ENCODE measurements at regions not wholly inside any gene's neighbourhood (a gene's known extent, or its start where the extent isn't known, plus 50 kb on each side); places are given as distances from the start of the nearest gene placed in this dataset.

DNA sequence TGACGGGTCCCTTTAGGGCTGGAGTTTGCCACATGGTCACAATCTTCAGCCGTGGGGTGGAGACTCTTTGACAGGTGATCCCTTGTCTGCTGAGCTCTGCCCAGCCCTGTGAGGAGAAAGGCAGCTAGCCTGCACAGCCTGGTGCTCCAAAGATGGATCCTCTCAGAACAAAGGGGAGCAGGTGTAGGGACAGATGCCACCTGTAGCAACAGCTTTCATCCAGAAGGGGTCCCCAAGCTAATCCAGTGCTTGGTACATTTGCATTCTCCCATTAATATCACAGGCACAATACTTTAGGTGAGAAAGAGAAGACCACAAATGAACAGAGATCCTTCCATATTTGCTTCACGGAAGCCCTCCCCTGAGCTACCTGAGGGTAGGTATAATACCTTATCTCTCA lies 93.2 kb downstream of the CCDC185 start:
- TF ChIP-seq, protein P1, sequence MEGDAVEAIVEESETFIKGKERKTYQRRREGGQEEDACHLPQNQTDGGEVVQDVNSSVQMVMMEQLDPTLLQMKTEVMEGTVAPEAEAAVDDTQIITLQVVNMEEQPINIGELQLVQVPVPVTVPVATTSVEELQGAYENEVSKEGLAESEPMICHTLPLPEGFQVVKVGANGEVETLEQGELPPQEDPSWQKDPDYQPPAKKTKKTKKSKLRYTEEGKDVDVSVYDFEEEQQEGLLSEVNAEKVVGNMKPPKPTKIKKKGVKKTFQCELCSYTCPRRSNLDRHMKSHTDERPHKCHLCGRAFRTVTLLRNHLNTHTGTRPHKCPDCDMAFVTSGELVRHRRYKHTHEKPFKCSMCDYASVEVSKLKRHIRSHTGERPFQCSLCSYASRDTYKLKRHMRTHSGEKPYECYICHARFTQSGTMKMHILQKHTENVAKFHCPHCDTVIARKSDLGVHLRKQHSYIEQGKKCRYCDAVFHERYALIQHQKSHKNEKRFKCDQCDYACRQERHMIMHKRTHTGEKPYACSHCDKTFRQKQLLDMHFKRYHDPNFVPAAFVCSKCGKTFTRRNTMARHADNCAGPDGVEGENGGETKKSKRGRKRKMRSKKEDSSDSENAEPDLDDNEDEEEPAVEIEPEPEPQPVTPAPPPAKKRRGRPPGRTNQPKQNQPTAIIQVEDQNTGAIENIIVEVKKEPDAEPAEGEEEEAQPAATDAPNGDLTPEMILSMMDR (conservative IDR thresholded peaks at IDR 0.05), result no peak
- Mint-ChIP-seq H3K4me3 (no peak overlapping the region), H3K27ac (ENCODE audit: unreplicated experiment) (no peak overlapping the region), H3K4me1 (no peaks in the 10 kb centered on the region), H3K27me3 (ENCODE audit: low read depth) (peaks cover 44% of the 10 kb centered on the region), H3K9me3 (no peaks in the 10 kb centered on the region), H3K36me3 (ENCODE audit: low read depth) (no peaks in the 10 kb centered on the region)
- no peak for DNase-seq (ENCODE audit: low read depth, low spot score)

DNA sequence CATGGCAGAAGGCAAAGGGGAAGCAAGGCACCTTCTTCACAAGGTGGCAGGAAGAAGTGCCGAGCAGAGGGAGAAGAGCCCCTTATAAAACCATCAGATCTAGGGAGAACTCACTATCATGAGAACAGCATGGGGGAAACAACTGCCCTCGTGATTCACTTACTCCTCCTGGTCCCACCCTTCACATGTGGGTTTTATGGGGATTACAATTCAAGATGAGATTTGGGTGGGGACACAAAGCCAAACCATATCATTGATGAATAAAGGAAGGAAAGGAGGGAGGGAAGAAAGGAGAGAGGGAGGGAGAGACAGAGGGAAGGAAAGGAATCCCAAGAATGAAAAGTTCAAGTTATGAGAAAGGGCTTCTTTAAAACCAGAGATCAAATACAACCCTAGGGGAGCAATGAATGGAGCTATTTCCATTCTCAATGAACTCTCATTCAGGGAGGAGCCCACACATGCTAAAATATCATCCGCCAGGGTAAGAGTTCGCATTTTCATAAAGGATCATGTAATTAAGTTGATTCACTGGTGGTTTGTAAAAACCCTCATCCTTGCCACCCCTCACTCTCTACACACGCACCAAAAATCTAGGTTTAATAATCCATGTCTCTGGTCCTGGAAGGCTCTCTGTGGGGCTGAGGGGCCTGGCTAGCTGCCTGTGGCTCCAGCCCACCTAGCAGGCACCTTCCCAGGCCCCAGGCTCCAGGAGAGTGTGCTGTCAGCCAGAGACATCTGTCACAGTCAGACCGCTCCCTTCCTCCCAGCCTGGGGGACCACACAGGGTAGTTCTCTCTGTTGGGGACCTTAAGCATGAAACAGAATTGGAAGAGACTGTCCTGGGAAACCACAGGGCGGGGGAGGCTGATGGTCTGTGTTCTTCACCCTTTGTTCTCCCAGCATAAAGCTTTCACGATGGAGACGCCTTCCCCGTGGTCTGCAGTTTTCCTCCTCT lies 94.0 kb downstream of the CCDC185 start:
- Mint-ChIP-seq H3K4me1 (no peaks in the 10 kb centered on the region), H3K27me3 (ENCODE audit: low read depth) (peaks cover 40% of the 10 kb centered on the region), H3K9me3 (no peaks in the 10 kb centered on the region), H3K27ac (ENCODE audit: unreplicated experiment) (no peak overlapping the region), H3K4me3 (no peak overlapping the region), H3K36me3 (ENCODE audit: low read depth) (no peaks in the 10 kb centered on the region)
- TF ChIP-seq, protein P1 (conservative IDR thresholded peaks at IDR 0.05), result no peak
- no peak for DNase-seq (ENCODE audit: low read depth, low spot score)

DNA sequence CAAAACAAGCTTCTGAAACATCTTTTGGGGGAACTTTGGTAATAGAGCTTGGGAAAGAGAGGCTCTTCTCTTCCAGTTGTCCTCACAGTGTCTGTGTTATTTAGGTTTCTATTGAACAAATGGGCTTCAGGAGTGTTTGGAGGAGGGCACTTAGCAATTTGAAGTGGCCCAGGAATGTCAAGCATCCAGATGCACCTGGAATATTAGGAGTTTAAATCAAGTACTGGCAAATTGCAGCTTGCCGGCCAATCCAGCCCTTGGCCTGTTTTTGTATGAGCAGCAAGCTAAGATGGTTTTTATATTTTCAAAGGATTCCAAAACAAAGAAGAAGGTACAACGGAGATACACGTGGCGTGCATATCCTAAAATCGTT lies 94.7 kb downstream of the CCDC185 start:
- Mint-ChIP-seq H3K9me3 (no peaks in the 10 kb centered on the region), H3K4me1 (no peaks in the 10 kb centered on the region), H3K4me3 (no peak overlapping the region), H3K27ac (ENCODE audit: unreplicated experiment) (no peak overlapping the region), H3K36me3 (ENCODE audit: low read depth) (no peaks in the 10 kb centered on the region), H3K27me3 (ENCODE audit: low read depth) (peaks cover 34% of the 10 kb centered on the region)
- DNase-seq (ENCODE audit: low read depth, low spot score), result no peak
- TF ChIP-seq, protein P1 (conservative IDR thresholded peaks at IDR 0.05), result no peak

DNA sequence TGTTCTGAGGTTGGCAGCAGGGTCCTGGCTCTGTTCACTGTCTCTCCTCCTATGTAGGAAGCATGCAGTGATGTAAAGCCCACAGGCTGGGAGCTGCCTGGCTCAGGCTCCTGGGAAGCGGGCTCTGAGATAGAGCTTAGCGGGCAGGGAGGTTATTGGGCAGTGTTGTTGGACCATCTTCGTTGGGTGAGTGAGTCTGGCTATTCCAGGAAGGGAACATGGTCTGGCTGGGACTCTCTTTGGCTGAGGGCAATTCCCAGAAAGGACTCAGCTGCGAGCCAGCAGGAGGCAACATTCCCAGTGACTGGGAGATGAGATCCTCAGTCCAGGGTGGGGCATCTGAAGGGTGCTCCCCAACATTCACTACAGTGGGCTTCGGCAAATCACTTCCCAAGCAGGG lies 96.2 kb downstream of the CCDC185 start:
- Mint-ChIP-seq H3K9me3 (no peaks in the 10 kb centered on the region), H3K4me3 (no peak overlapping the region), H3K27ac (ENCODE audit: unreplicated experiment) (no peak overlapping the region), H3K36me3 (ENCODE audit: low read depth) (no peaks in the 10 kb centered on the region), H3K4me1 (no peaks in the 10 kb centered on the region), H3K27me3 (ENCODE audit: low read depth) (peaks cover 28% of the 10 kb centered on the region)
- DNase-seq (ENCODE audit: low read depth, low spot score), result no peak
- TF ChIP-seq, protein P1 (conservative IDR thresholded peaks at IDR 0.05), result no peak

DNA sequence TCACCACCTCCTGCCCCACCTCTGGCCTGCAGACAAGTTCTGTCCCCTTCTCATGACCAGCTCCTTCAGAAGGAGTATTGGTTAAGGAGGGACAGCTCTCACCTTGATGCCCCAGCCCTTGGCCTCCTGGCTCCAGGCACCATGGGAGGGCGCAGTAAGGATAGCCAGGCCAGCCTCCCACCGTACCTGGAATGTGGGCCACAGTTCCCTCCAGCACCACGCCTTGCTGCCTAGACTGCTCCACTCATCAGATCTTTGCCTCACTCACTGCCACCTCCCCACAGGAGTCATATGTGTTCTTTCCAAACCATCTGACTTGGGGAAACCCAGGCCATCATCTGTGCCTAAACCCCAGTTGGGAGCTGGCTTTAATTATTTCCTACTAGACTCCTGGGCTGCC lies 97.0 kb downstream of the CCDC185 start:
- no peaks in the 10 kb centered on the region for H3K36me3 Mint-ChIP-seq (ENCODE audit: low read depth)
- H3K27me3 Mint-ChIP-seq (ENCODE audit: low read depth), result peaks cover 22% of the 10 kb centered on the region
- no peak for DNase-seq (ENCODE audit: low read depth, low spot score)
- TF ChIP-seq, protein P1 (conservative IDR thresholded peaks at IDR 0.05), result no peak
- no peak overlapping the region for H3K27ac Mint-ChIP-seq (ENCODE audit: unreplicated experiment)
- no peak overlapping the region for H3K4me3 Mint-ChIP-seq
- no peaks in the 10 kb centered on the region for H3K4me1 Mint-ChIP-seq
- H3K9me3 Mint-ChIP-seq, result no peaks in the 10 kb centered on the region
